GM13976 (cell line): ENCODE measurements at regions not wholly inside any gene's neighbourhood (a gene's known extent, or its start where the extent isn't known, plus 50 kb on each side); places are given as distances from the start of the nearest gene placed in this dataset.

ENCODE experiments used
- DNase-seq: peaks from one replicate; pipeline ENCODE4 v3.0.0; 2012; ENCODE audit warnings: low spot score
- CTCF ChIP-seq: IDR thresholded peaks from 2 replicates; pipeline ENCODE4 v1.5.1; 2012; ENCODE audit warnings: borderline replicate concordance, mild to moderate bottlenecking; ENCODE audit not compliant: insufficient read depth; ENCODE audit errors: extremely low read depth, missing control alignments, control extremely low read depth
- in situ Hi-C: fragments of 300-500 bp; cut with MboI; formaldehyde crosslinking; loops from one replicate; pipeline ENCODE4 v1.12.0; 2022; ENCODE audit warnings: low sequenced_read_pairs, mixed read lengths, inconsistent platforms; ENCODE audit not compliant: unreplicated experiment

DNA sequence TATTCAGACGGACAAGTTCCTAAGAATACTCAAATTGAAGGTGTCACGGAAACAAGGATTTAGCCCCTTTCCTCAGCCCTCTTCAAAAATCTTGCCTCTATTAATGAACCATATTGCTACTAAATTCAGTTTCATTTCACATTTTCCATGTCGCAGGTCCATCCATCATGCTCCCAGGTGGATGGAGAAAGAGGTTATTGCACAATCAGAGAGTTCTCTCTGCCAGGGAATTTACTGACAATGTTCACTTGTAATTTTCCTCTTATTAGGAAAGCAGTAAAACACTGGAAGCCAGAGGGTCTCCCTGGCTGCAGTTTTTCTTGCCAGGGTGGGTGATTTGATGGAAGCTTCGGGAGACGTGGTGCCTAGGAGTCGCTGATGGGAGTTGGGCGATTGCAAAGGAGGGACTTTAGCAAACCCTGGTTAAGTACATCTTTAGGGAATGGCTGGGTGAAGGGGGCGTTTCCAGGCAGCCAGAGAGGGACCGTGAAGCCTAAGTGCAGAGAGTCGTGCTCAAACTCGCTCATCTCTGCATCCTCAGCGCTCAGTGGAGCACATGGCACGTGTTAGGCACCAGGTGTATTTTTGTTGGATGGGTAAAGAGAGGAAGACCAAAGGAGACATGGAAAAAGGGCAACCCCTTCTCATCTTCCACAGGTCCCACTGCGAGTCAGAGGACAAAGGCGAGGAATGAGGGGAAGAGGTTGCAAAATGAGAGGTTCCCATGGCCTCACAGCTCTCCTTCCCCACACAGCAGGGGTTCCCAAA, 321.9 kb upstream of the CDH4 start:
- no peak for TF ChIP-seq CTCF
- in situ Hi-C loops: no loop called here
- no peak for DNase-seq

DNA sequence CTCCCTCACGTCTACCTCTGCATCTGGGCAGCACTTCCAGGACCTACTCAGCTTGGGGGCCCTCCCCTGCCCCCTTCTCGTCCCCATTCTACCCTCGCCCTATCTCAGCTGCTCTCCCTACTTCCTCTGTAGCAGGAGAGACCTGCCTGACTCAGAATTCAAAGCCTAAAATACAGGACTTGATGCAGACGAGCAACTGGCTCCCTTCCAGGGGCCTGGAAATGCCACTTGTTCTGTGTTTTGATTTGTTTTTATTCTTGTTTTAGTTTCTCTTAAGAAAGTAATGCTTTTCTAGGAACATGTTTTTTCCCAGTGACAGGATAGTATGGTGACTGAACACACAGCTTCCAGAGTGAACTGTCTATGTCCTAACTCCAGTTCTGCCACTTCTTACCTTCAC, 320.4 kb upstream of the CDH4 start:
- in situ Hi-C loops: no loop called here
- TF ChIP-seq CTCF: no peak

DNA sequence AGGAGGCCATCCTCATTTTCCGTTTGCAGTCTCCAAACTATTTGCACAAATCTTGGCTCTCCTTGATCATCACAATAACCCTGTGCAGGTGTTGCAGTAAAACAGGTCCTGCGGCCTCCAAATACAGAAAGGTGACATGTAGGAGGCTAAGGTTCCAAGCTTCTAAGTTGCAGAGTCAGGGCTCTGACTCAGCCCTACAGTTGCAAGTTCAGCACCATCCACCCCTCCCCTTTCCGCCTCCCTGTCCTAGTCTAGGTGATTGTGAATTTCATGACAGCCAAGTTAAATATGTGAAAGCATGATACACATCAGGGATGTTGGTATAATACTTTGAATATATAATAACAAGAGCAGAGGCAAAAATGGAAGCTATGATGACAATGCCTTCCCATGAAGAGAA, 317.3 kb upstream of the CDH4 start:
- in situ Hi-C loops: no loop called here
- TF ChIP-seq CTCF: no peak

More for the DNA sequence above, 320.4 kb upstream of the CDH4 start:
- no peak for DNase-seq

GRCh38 chr20:60935971-60936370, 316.1 kb upstream of the CDH4 start:
- in situ Hi-C loops: no loop called here
- no peak for DNase-seq
- no peak for TF ChIP-seq CTCF

More for the DNA sequence above, 317.3 kb upstream of the CDH4 start:
- DNase-seq: no peak

DNA sequence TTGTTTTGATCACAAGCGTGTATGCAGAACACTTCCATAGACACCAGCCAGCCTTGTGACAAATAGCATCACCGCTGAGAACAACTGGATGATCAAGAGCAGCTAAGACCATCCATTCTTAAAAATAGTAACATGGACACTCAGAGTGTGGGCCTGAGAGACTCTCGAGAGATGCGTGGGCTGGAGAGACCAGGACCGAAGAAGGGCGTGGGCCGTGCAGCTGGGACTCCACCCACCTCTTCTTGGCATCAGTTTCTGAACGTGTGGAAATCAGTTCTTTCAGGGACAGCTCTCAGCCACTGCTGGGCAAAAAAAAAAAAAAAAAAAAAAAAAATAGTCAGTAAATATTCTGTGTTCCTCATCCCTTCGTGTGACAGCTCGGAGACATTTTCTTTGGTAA, 314.5 kb upstream of the CDH4 start:
- in situ Hi-C loops: no loop called here
- no peak for TF ChIP-seq CTCF
- no peak for DNase-seq

- TF ChIP-seq CTCF: no peak
- no peak for DNase-seq
- in situ Hi-C loops: no loop called here
Measured at GRCh38 chr20:60941379-60941778, 310.7 kb upstream of the CDH4 start.
